Hindlimb muscle (tissue), 1 donor: ENCODE measurements at regions not wholly inside any gene's neighbourhood (a gene's known extent, or its start where the extent isn't known, plus 50 kb on each side); places are given as distances from the start of the nearest gene placed in this dataset.

Experiments
- DNase-seq: peaks from one replicate; pipeline ENCODE4 v3.0.0-alpha.2; 2013

DNA sequence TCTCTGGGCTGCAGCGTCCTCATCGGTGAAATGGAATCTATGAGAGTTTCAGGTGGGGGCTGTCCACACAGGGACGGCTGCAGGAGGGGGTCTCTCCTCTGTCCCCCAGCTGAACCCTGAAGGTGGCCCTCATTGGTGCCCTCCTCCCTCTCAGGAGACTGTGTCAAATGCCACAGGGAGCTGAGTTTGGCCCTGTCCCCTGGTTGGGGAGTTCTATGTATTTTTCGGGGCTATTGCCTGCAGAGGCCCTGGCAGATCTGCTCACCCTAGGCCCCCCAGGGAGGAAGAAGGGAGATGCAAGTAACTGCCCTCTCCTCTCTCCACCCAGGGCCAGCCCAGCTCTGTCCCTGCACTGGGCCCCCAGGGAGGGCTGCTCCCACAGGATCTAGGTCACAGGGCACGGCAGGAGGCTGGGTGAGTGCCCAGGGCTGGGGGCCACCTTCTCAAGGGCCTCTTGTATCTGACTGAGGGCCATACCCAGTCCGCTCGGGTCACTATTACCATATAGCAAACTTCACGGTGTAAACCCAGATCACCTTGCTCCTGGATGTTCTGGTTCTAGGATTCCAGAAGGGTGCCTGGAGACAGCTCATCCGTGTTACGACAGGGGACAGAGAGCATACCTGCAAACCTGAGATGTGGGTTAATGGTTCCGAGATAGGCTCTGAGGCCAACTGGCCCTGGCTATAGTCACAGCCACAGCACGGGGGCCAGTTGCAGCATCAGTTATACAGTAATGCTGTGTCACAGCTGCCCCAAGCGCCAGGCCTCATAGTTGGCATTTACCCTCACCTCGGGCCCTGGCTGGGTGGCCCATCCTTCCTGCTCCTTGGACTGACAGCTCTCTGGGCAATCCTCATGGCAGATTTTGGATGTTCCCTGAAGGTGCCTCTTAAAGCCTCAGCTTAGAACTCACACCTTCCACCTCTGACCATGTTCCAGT is 102.4 kb upstream of the PRR23E start:
- no peak for DNase-seq

DNA sequence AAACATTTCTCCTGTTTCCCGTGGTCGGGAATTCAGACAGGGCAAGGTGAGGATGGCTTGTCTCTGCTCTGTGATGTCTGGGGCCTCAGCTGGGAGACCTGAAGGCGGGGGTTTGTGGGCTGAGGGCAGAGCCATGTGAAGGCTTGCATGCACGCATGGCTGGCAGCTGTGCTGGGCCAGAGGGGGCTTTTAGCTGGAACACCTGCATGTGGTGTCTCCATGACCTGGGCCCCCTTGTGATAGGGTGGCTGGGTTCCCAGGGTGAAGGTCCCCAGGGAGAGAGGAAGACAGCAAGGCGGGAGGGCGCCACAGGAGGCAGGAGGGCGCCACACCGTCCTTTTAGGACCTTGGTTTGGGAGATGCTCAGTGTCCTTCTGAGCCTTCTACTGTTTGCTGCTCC is 101.6 kb upstream of the PRR23E start:
- DNase-seq, result no peak

DNA sequence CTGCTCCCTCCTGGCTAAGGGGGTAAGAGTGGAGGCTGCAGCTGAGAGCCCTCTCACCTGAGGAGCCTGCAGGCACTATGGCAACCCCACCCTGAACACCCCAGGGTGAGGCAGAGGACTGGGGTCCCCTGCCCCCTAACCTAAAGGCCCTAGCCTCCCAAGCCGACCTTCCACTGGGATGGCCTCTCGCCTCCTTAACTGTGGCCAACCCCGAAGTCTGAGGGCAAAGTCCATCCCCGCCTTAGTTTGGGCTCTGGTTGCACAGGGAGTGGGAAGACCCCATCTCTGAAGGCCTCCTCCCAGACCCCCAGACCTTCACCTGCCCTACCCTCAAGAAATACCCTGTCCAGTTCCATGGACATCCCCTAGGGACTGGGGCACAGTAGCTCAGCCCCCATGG is 100.6 kb upstream of the PRR23E start:
- DNase-seq, result no peak

DNA sequence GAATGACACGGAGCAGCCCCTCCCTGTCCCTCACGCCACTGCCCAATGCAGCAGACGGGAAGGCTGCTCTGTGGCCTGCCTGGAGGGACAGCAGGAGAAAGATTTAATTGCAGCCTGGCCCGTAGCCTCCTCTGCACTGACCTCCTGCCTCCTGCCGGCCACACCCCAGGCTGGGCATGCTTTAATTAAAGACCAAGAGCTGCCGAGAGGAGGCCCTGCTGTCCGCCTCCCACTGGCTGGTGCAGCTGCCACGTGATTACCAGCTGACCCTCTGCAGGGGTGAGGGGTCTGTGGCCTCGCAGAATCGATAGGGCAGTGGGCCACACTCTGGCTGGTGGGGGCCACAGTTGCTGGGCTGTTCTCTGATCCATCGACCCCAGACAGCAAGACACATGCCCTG is 100.2 kb upstream of the PRR23E start:
- no peak for DNase-seq

DNA sequence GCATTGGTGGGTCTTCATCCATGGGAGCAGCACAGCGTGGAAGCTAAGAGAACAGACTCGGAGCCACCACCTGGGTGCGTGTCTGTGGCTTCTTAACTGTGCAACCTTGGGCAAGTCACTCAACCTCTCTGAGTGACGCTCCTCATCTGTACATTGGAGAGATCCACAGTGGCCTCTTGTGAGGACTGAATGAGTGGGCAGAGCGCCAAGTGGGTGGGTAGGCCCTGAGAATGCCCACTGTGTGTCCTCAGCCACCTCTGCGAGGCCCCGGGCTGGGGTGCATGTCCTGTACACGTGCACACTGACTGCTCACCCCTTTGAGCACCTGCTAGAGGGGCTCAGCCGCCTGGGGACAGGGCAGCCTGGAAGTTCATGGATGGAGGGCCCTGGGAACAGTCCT is 99.6 kb upstream of the PRR23E start:
- DNase-seq, result no peak

DNA sequence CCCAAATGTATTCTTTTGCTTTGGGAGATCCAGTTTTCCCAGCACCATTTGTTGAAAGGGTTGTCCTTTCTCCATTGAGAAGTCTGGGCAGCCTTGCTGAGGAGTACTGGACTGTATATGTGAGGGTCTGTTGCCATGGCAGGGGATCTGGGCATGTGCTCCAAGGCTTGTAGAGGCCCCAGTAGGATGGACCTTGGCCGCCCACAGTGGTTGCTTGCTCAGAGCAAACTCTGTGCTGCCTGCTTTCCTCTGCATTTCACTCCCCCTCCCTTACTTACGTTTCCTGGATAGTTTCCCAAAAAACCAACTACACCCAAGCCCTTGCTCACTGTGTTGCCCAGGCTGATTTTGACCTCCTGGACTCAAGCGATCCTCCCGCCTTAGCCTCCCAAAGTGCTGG is 97.2 kb upstream of the PRR23E start:
- DNase-seq, result no peak

DNA sequence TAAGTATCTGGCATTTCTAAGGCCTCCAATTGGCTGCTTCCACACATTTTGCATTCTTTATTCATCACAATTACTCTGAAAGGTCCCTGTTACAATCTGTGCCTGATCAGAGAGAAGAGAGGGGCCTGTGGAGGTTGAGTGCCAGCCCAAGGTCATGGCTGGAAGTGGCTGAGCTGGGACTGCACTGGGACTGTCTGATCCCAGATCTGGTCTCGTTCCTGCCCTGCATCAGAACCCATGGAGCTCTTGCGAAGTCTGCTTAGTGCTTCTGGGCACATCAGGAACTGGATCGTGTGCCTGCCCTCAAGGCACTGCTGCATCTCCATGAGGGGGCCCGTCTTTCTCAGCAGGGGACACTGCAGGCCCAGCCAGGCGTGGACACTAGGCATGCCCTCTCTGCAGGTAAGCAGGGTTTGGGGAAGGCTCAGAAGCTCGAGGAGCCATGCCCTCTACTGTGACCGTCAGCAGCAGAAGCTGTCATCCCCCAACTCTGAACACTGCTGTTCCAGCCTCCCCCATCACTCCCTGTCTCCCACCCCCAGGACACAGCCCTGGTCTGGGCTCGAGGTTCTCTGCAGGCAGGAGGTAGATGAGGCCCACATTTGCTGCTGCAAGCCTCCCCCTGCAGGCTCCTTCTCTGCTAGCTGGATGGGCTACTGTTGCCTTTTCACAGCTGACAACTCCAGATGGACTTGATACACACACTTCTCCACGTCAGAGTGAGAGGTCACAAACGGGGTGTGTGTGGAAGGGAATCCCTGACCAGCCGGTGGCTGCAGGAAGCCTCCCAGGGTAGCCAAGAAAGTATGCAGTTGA is 96.5 kb upstream of the PRR23E start:
- DNase-seq, result no peak

DNA sequence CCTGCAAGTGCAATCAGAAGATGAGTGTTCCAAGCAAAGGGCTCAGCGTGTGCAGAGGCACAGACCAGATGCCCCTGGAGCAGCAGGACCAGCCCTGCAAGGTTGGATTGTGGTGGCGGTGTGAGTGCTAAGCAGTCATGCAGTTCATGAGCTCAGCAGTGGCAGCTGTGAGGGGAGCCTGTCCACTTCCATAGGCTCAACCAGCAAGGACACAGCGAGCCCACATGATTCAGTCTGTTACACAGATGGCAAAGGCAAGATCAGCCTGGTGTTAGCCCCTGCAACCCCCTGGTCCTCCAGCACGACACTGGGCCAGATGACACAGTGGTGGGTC is 95.9 kb upstream of the PRR23E start:
- DNase-seq, result no peak

DNA sequence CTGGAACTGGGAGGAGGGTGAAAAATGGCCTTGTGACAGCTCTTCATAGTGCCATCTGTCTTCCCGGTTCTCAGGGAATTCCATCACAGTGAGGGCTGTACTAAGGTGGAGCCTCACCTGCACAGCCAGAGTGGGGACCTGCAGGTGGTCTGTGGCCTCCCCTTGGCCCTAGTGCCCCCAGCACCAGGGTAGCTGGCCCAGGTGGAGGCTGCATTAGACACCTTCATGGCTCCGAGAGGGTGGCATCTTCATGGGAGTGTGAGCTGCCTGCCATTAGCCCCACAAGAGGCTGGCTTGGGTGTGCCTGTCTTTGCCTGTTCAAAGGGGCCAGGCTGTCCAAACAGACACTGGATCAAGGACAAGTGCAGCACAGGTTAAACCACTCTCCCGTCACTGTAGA is 95.5 kb upstream of the PRR23E start:
- DNase-seq, result no peak

DNA sequence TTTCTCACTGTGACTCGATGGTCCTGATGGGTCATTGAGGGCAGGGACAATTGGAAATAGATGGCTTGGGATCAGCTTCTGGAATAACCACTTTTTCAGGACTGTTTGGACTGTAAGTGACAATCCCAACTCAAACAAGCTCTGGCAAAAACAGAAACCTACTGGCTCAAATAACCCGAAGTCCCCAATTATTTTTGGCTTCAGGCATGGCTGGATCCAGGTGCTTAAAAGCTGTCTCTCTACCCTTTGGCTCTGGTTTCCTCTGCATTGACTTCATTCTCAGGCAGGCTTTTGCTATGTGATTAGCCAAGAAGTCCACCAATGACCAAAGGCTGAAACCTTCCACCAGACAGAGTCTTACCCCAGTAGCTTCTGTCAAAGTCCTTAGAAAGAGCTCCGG is 92.9 kb upstream of the PRR23E start:
- no peak for DNase-seq

DNA sequence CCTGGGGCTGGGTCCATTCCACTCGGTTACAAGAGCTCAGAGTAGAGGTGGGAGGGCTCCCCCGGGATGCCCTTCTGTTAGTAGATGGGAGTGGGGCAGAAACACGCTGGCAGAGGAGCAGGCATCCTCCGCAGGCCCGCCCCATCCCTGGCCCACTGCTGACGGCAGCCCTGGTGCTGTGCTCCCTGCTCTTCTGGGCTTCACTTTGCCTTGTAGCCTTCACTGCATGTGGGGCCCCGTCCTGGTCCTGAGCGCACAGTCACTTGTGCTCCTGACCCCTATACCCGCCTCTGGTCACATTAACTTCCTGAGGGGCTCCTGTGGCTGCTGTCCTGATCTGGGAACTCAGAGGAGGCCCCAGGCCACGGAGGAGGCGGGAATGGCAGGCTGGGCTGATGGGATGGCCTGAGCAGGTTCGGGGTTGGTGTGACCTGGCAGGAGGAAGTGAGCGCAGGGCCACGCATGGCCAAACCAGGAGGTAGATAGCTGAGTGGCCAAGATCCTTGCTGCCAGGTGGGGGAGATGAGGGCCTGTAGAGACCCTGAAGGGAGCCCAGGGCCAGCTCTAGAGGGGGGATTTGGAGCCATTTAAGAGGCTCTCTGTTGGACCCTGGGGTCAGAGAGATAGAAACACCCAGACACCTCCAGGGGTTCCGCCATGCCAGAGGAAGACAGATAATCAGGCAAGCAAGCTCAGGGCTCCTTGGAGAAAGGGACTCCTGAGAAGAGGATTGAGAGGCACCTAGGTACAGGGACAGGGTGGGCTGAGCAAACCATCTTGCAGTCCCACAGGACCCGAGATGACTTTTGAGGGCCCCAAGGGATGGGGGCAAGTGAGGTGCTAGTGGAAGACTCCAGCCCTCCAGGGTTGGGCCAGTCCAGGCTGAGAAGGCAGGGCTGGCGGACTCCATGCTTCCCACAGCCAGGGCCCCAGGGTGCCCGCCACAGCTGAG is 92.2 kb upstream of the PRR23E start:
- no peak for DNase-seq

DNA sequence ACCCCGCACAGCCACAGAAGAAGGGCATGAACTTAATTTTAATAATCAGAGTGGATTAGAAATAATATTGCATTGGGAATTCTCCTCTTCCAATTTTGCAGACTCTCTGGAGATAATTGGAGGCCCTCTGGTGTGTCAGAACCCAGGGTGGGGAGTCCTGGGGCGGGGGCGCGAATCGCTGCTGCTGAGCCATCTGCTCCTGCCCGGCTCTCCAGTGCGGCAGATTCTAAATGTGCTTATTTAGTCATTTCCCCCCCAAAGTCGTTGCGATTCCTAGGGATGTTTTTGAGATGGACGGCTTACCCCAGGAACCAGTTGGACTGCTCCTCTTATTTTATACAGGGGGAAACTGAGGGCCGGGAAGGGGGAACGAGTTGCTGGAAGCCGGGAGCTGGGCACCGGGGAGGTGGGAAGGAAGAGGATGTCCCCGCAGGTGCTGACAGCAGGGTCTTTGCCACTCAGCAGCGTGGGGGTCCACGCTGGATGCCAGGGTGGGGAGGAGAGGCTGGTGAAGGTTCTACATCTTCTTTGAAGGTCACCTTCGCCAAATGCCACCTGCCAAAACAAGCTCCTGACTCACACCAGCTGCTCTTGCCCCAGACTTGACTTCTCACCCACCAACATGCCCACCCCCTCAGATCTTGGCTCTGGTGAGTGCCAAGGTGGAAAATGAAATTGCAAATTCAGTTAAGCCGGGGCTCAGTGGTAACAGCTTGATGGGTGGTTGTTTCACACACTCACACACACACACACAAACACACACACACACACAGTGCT is 91.3 kb upstream of the PRR23E start:
- no peak for DNase-seq

DNA sequence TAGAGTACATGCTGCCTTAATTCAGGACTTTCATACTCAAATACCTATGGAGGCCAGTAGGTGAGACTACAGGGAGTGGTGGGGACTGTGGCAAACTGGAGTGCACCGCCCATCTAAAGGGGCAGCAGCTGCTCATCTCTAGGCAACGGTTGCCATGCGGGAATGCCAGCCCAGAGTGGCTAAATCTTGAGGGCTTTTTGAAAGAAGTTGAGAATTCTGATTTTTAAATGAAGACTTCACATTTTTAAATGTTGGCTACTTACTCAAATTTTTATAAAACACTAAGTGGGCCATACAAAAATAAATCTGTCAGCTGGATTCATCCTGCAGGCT is 90.8 kb upstream of the PRR23E start:
- no peak for DNase-seq

DNA sequence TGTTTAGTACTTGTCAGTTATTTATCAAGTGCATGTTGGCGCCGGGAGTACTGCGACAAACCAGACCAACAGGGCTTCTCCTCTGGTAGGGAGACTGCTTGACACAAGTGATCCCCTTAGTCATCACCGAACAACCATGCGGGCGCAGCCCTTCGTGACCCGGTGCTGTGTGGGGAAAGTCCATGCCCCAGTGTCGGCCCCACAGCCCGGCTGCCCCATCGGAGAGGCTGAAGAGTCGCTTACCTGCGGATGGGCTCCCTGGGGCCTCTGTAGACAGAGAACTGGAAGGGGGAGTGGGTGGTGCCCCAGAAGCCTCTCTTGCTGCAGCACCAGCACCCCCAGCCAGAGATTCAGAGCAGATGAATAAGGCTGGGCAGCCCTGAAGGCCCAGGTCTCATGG is 90.3 kb upstream of the PRR23E start:
- no peak for DNase-seq

DNA sequence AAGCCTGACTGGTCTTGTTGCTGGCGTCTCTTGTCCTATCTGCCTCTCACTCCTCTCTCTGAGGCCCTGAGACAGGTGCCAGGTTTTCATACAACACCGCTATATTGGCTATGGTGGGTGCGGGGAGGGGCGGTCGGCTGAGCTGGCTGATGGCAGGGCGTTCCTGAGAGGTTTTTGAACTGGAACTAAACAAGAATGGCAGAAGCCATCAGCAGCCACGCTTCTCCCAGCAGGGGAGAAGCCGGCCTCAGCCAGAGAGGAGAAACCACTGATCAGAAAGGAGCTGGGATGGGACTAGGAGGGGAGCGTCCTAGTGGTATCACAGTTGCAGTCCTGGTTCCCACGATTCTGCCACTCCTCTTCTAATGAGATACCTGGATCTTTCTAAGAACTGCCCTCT is 89.9 kb upstream of the PRR23E start:
- DNase-seq, result no peak

DNA sequence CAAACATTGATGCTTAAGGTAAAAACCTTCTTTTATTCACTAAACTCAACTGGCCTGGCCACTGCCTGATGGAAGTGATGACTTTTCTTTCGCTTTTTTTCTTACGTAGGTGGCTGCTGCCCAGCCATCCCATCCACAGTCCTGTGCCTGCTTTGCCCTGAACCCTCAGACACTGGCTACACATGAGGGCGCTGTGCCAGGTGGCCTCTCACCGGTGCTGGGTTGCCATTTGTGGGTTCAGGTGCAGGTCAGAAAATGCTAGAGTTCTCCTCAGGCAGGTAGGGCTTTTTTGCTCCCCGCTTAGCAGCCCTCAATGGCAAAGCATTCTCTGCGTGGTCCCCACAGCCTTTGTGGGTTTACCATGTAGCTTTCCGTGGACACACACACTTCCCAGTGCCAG is 88.3 kb upstream of the PRR23E start:
- DNase-seq, result no peak

DNA sequence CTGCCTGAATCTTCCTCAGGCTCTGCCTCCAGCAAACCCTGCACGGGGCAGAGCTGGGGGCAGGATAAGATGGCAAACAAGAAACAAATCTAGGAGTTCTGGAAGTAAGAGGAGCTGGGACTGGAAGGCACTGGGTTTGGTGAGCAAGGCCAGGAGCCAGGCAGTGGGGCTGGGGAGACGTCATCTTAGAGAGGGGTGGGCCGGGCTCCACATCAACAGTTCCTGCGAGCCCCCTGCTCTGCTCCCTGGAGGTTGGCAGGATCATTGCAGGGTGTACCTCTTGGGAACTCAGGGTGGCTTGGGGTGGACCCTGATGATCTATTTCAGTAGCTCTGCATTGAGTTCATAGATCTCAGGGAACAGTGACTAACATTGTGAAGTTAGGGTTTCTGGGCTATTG is 87.3 kb upstream of the PRR23E start:
- DNase-seq, result no peak

DNA sequence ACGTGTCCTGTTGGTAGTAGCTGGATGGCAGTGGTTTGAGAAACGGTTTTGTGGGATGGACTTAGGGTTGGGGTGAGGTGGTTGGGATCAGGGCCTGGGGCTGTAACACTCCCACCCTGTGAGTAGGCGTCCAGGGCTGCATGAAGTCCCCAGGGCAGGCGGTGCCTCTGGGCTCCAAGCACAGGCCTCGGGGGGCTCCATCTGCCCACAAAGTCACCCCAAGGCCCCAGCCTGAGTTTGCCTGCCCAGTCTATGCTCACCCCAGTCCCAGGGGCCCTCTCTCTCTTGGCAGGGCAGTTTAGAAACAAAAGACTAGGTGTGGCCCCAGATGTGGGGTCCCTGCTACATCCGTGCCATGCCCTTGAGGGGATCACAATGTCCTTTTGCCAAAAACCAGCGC is 86.9 kb upstream of the PRR23E start:
- DNase-seq, result no peak

DNA sequence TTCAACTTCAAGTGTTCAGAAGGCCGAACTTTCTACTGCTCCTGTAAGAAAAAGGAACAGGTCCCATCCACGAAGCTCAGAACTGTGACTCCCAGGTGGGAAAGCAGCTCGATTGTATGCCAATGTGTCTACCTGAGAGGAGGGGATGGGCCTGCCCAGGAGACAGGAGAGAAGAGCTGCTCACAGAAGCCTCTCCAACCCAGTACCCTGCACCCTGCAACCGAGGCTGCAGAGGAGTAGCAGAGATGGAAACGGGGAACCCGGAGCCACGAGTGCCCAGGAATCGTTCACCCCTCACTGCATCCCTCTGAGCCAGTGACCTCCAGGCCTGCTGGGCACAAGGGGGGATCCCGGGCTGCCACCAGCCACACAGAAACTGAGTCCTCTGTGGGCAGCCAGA is 86.5 kb upstream of the PRR23E start:
- DNase-seq, result no peak

DNA sequence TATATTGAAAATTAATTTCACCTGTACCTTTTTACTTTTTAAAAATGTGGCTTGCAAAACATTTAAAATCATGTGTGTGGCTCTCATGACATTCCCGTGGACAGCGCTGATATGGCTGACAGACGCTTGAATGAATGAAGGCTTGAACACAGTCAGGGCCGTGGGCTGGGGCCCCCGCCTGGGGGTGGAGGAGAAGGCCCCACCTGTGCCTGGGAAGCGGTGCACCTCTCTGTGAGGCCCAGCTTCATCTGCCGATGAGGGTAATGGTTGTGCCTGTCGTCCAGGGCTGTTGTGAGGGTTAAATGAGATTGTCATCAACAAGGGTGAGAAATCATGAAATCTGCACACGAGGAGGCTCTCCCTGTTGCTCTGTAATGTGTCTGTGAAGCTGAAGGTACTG is 85.9 kb upstream of the PRR23E start:
- DNase-seq, result no peak

DNA sequence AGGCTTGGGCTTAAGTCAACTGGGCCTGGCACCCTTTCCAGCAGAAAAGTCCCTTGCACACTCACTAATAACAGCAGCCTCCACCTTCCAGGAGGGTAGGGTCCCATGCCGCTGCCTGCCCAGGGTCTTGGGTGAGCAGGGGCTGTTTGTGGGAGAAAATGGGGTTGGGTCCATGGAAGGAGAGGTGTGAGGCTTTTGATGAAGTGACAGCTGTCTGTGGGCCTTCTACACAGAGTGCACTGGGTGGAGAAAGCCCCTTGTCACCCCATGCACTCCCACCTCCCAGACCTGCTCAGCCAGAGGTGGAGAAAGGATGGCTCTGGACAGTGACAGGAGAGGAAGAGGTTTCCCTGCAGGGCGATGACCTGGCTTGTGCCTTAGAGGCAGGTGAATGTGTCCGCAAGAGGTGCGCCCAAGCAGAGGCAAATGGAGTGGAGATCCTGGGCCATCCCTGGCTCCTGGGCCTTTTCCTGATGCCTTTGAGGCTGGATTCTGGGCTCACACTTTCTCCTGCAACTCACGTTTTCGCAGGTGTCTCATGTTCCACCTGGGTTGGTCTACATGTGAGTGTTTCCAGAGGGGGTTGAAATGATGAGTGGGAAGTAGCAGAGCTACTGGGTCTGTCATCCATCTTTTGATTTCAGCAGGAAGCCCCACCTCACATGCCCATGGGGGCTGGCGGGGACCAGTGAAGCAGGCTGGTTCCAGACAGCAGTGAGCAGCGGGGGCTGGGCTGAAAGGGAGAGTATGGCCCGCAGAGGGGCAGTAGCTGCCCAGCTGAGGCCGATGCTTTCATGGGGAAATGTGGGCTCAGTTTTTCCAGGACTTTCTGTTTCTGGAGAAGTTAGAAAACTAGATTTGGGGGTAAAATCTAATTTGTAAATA is 85.2 kb upstream of the PRR23E start:
- DNase-seq, result no peak
